MM.1S (cell line): ENCODE measurements at regions not wholly inside any gene's neighbourhood (a gene's known extent, or its start where the extent isn't known, plus 50 kb on each side); places are given as distances from the start of the nearest gene placed in this dataset.
"Not testable (repeated sequence)": the region's sequence is repeated elsewhere in the genome, so short reads cannot be mapped to it uniquely, and the experiment has no call there.

Source experiments
- DNase-seq: peaks from one replicate; pipeline ENCODE4 v3.0.0-alpha.2; 2015
- H2AFZ ChIP-seq: fragments of 300-600 bp; sonication (generic); 2 replicates; pipeline ENCODE4 v1.6.0; 2016; ENCODE audit warnings: antibody characterized with exemption, low read length
- H3F3A ChIP-seq: fragments of 300-600 bp; sonication (generic); 2 replicates; pipeline ENCODE4 v1.6.1; 2016; ENCODE audit warnings: mild to moderate bottlenecking, antibody characterized with exemption, low read length, moderate library complexity, mixed read lengths; ENCODE audit not compliant: insufficient read depth
- H3K27ac ChIP-seq: fragments of 300-600 bp; sonication (generic); 2 replicates; pipeline ENCODE4 v1.5.1; 2016; ENCODE audit warnings: mild to moderate bottlenecking, low read length
- H3K27me3 ChIP-seq: fragments of 300-600 bp; sonication (generic); replicated peaks from 2 replicates; pipeline ENCODE4 v1.6.0; 2016; ENCODE audit warnings: low read length; ENCODE audit not compliant: insufficient read depth
- H3K36me3 ChIP-seq: fragments of 300-600 bp; sonication (generic); replicated peaks from 2 replicates; pipeline ENCODE4 v1.6.1; 2016; ENCODE audit warnings: mild to moderate bottlenecking, low read length, mixed read lengths; ENCODE audit not compliant: insufficient read depth
- H3K4me1 ChIP-seq: fragments of 300-600 bp; sonication (generic); 2 replicates; pipeline ENCODE4 v1.6.1; 2016; ENCODE audit warnings: low read length, mixed read lengths
- H3K4me2 ChIP-seq: fragments of 300-600 bp; sonication (generic); 2 replicates; pipeline ENCODE4 v1.6.0; 2016; ENCODE audit warnings: low read depth, low read length
- H3K4me3 ChIP-seq: fragments of 300-600 bp; sonication (generic); 2 replicates; pipeline ENCODE4 v1.5.1; 2016; ENCODE audit warnings: low read length, mixed read lengths
- H3K79me2 ChIP-seq: fragments of 300-600 bp; sonication (generic); 2 replicates; pipeline ENCODE4 v1.6.1; 2016; ENCODE audit warnings: mixed run types, low read length, mixed read lengths
- H3K9ac ChIP-seq: fragments of 300-600 bp; sonication (generic); 2 replicates; pipeline ENCODE4 v1.6.1; 2016; ENCODE audit warnings: low read length, mixed read lengths
- H3K9me2 ChIP-seq: fragments of 300-600 bp; sonication (generic); replicated peaks from 2 replicates; pipeline ENCODE4 v1.6.1; 2016; ENCODE audit warnings: mild to moderate bottlenecking, low read length, mixed read lengths; ENCODE audit not compliant: insufficient read depth
- H3K9me3 ChIP-seq: fragments of 300-600 bp; sonication (generic); replicated peaks from 2 replicates; pipeline ENCODE4 v1.6.1; 2016; ENCODE audit warnings: mild to moderate bottlenecking, low read length, mixed read lengths; ENCODE audit not compliant: insufficient read depth
- H4K20me1 ChIP-seq: fragments of 300-600 bp; sonication (generic); 2 replicates; pipeline ENCODE4 v1.6.1; 2016; ENCODE audit warnings: mild to moderate bottlenecking, low read length, moderate library complexity, mixed read lengths; ENCODE audit not compliant: insufficient read depth
- CTCF ChIP-seq: fragments of 300-600 bp; sonication (generic); IDR thresholded peaks from 2 replicates; pipeline ENCODE4 v1.5.1; 2016; ENCODE audit warnings: antibody characterized with exemption, low read length, mixed read lengths
- EZH2 ChIP-seq: fragments of 300-600 bp; sonication (generic); optimal IDR thresholded peaks from 2 replicates; pipeline ENCODE3; 2017; ENCODE audit warnings: low read depth, mild to moderate bottlenecking, antibody characterized with exemption, low read length, mixed read lengths
- EZH2phosphoT487 ChIP-seq: fragments of 300-600 bp; sonication (generic); IDR thresholded peaks from 2 replicates; pipeline ENCODE4 v1.6.1; 2018; ENCODE audit warnings: antibody characterized with exemption, low read length

DNA sequence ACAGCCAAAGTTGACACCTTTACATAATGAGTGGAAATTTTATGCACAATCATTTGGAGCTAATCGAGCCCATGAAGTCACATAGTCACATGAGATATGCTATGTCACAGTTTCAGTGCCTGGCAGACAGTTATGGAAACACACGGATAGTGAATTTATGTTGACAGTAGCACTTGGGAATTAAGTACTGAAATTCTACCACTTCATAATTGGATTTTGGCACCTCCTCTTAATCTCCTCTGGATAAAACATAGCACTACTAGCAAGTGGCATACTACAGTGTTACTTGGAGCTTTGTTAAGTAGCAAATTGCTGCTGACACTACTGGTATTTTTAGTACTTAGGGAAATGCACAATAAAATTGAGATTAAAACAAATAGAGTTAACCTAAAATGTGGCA, 1679.4 kb downstream of the OTOL1 start:
- Histone ChIP-seq H3K27me3 (no peaks in the 10 kb centered on the region), H3K9me3 (no peaks in the 10 kb centered on the region), H3F3A (no peaks in the 10 kb centered on the region), H3K36me3 (no peaks in the 10 kb centered on the region), H3K4me2 (no peak overlapping the region), H3K27ac (no peak overlapping the region), H2AFZ (no peak overlapping the region), H4K20me1 (no peaks in the 10 kb centered on the region), H3K9me2 (no peaks in the 10 kb centered on the region), H3K4me3 (no peak overlapping the region), H3K4me1 (no peaks in the 10 kb centered on the region), H3K79me2 (no peaks in the 10 kb centered on the region), H3K9ac (no peak overlapping the region)
- no peak for TF ChIP-seq CTCF
- no peak for TF ChIP-seq EZH2
- no peak for TF ChIP-seq EZH2phosphoT487
- DNase-seq, result no peak

- not testable (repeated sequence) for H3K4me2 ChIP-seq, H3K9ac ChIP-seq, H2AFZ ChIP-seq, H3K79me2 ChIP-seq, H3K36me3 ChIP-seq, H3K4me1 ChIP-seq, H3K27ac ChIP-seq, H3F3A ChIP-seq, H3K9me3 ChIP-seq, H3K9me2 ChIP-seq, DNase-seq, H3K4me3 ChIP-seq, H4K20me1 ChIP-seq, H3K27me3 ChIP-seq
Measured at GRCh38 chr3:163172513-163172912, 1675.9 kb downstream of the OTOL1 start.

DNA sequence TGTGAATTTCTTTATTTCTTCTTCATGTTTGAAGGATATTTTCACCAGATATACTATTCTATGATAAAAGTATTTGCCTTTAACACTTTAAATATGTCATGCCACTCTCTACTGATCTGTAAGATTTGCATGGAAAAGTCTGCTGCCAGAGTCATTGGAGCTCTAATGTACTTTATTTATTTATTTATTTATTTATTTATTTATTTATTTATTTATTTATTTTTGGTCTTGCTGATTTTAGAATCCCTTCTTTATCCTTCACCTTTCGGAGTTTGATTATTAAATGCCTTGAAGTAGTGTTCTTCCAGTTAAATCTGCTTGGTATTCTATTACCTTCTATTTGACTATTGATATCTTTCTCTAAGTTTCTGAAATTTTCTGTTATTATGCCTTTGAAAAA, 1669.6 kb downstream of the OTOL1 start:
- H2AFZ ChIP-seq, result no peak overlapping the region
- no peaks in the 10 kb centered on the region for H4K20me1 ChIP-seq
- no peak overlapping the region for H3K9ac ChIP-seq
- no peaks in the 10 kb centered on the region for H3K36me3 ChIP-seq
- no peaks in the 10 kb centered on the region for H3K27me3 ChIP-seq
- H3K27ac ChIP-seq, result no peak overlapping the region
- no peak overlapping the region for H3K4me2 ChIP-seq
- no peaks in the 10 kb centered on the region for H3K4me1 ChIP-seq
- no peak overlapping the region for H3K4me3 ChIP-seq
- DNase-seq, result no peak
- no peaks in the 10 kb centered on the region for H3K9me2 ChIP-seq
- H3K9me3 ChIP-seq, result no peaks in the 10 kb centered on the region
- H3F3A ChIP-seq, result no peaks in the 10 kb centered on the region
- no peak for TF ChIP-seq EZH2
- no peak for TF ChIP-seq CTCF
- TF ChIP-seq EZH2phosphoT487, result no peak
- H3K79me2 ChIP-seq, result no peaks in the 10 kb centered on the region

DNA sequence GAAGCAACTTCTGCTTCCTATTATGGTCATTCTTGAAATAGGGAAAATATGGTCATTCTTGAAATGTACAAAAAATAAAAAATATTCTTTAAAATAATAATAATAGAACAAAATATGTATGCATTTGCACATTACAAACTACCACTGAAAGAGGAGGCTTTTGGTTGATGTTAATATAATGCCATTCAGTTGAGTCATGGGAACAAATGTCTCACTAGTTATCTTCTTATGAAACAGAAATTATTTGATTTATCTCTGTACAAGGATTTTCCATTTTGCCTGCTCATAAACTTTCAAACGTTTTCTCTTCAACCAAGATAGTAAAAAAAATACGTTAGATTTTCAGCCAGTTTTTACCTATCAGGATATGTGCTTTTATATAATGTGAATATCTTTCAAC, 1662.7 kb downstream of the OTOL1 start:
- Histone ChIP-seq H3K9me2 (no peaks in the 10 kb centered on the region), H3K4me2 (no peak overlapping the region), H3K27me3 (no peaks in the 10 kb centered on the region), H3K9me3 (no peaks in the 10 kb centered on the region), H3K4me1 (no peaks in the 10 kb centered on the region), H4K20me1 (no peaks in the 10 kb centered on the region), H3K9ac (no peak overlapping the region), H3F3A (no peaks in the 10 kb centered on the region), H3K4me3 (no peak overlapping the region), H2AFZ (no peak overlapping the region), H3K79me2 (no peaks in the 10 kb centered on the region), H3K36me3 (no peaks in the 10 kb centered on the region), H3K27ac (no peak overlapping the region)
- TF ChIP-seq CTCF (no peak), EZH2 (no peak), EZH2phosphoT487 (no peak)
- DNase-seq, result no peak
